Stimulated activated memory B cell treated with anti-CD40 and anti-IgM and Interleukin-4, amounts not matched to agents 10 μg/mL and 1 μg/mL and 100 μg/mL, for 72 hours (primary cell): ENCODE measurements at regions not wholly inside any gene's neighbourhood (a gene's known extent, or its start where the extent isn't known, plus 50 kb on each side); places are given as distances from the start of the nearest gene placed in this dataset.

Source experiments
- ATAC-seq: fragments of 150-1000 bp; cut with Tn5 transposase; 2 replicates; pipeline ENCODE4 v1.10.0; 2021
- H3K27ac Mint-ChIP-seq: one replicate; pipeline ENCODE4 v1.8.0; 2022; ENCODE audit warnings: mild to moderate bottlenecking, mixed read lengths
- H3K27me3 Mint-ChIP-seq: one replicate; pipeline ENCODE4 v1.8.0; 2022; ENCODE audit warnings: mixed read lengths
- H3K36me3 Mint-ChIP-seq: one replicate; pipeline ENCODE4 v1.8.0; 2022; ENCODE audit warnings: mixed read lengths
- H3K4me1 Mint-ChIP-seq: one replicate; pipeline ENCODE4 v1.8.0; 2022; ENCODE audit warnings: mixed read lengths
- H3K4me3 Mint-ChIP-seq: one replicate; pipeline ENCODE4 v1.8.0; 2022; ENCODE audit warnings: mild to moderate bottlenecking, moderate library complexity, mixed read lengths
- H3K9me3 Mint-ChIP-seq: one replicate; pipeline ENCODE4 v1.8.0; 2022; ENCODE audit warnings: mixed read lengths

DNA sequence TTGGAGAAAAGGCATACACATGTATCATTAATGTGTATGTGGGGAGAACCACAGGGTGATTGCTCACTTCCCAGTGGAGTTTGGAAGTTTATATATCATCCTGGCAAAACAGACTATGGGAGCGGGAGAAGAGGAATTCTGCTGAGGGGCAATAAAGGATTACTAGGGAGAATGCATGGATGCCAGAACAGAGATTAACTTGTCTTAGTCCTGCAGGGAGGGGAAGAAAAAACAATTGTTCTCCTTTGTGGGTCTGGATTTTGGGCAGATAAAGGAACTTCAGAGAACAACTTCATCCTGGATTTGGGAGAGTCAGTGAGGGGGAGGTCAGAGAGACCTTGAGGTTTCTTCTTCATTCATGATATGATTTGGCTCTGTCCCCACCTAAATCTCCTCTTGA, 55.9 kb upstream of the SOX13 start:
- H3K27me3 Mint-ChIP-seq = no peaks in the 10 kb centered on the region
- no peak overlapping the region for H3K27ac Mint-ChIP-seq
- H3K9me3 Mint-ChIP-seq = peaks cover 6% of the 10 kb centered on the region
- no peak for ATAC-seq
- H3K36me3 Mint-ChIP-seq = no peaks in the 10 kb centered on the region
- no peaks in the 10 kb centered on the region for H3K4me1 Mint-ChIP-seq
- H3K4me3 Mint-ChIP-seq = no peak overlapping the region

DNA sequence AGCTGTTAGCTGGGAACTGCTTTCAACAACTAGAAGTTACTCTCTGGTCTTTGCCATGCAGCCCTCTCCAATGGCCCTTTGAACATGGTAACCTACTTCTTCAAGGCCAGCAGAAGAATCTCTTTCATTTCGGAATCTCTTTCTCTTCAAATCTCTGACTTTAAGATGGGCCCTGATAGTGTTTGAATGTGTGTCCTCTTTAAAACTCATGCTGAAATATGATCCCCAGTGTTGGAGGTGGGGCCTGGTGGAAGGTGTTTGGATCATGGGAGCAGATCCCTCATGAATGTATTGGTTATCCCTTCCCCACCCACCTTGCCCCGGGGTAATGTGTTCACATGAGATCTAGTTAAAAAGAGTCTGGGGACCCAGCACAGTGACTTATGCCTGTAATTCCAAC, 54.5 kb upstream of the SOX13 start:
- Mint-ChIP-seq H3K9me3 (peaks cover 6% of the 10 kb centered on the region), H3K27ac (no peak overlapping the region), H3K36me3 (no peaks in the 10 kb centered on the region), H3K4me3 (no peak overlapping the region), H3K4me1 (no peaks in the 10 kb centered on the region), H3K27me3 (no peaks in the 10 kb centered on the region)
- no peak for ATAC-seq
